GM18951 (cell line): ENCODE measurements at regions not wholly inside any gene's neighbourhood (a gene's known extent, or its start where the extent isn't known, plus 50 kb on each side); places are given as distances from the start of the nearest gene placed in this dataset.
"Not testable (repeated sequence)": the region's sequence is repeated elsewhere in the genome, so short reads cannot be mapped to it uniquely, and the experiment has no call there.

Experiments used
- POLR2A ChIP-seq: IDR thresholded peaks from 4 replicates; pipeline ENCODE4 v1.6.1; 2011; ENCODE audit warnings: mild to moderate bottlenecking; ENCODE audit not compliant: insufficient read length, insufficient read depth; ENCODE audit errors: extremely low read depth
- in situ Hi-C: fragments of 300-500 bp; cut with MboI; formaldehyde crosslinking; loops from one replicate; pipeline ENCODE4 v1.12.0; 2022; ENCODE audit warnings: low sequenced_read_pairs, mixed read lengths, inconsistent platforms; ENCODE audit not compliant: unreplicated experiment

DNA sequence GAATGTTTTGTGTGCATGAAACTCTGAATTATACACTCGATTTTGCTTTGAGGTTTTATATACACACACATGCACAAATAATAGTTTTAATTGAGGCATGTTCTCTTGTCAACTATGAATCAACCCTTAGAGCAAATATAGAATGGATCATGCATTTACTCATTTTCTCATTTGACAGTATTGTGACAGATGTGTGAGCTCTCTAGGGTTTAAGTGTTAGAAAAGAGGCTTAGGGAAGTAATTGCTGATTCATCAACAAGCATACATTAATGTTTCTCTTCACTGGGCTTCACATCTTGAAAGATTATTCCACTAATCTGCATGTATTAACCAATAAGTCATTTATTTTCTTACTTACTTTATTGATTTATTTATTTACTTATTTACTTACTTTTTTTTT, 1356.8 kb upstream of the ACO1 start:
- no peak for TF ChIP-seq POLR2A
- in situ Hi-C loops, result no loop called here

DNA sequence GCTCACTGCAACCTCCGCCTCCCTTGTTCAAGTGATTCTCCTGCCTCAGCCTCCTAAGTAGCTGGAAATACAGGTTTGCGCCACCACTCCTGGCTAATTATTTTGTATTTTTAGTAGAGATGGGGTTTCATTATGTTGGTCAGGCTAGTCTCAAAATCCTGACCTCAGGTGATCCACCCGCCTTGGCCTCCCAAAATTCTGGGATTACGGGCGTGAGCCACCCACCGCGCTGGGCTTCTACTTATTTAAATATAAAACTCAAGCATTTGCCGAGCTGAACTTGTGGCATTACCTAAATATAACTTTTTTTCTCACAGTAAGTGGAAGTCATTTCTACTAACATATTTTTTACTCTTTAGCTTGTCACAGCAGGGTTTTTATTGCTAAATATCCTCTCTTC, 1356.3 kb upstream of the ACO1 start:
- in situ Hi-C loops, result no loop called here
- no peak for TF ChIP-seq POLR2A

DNA sequence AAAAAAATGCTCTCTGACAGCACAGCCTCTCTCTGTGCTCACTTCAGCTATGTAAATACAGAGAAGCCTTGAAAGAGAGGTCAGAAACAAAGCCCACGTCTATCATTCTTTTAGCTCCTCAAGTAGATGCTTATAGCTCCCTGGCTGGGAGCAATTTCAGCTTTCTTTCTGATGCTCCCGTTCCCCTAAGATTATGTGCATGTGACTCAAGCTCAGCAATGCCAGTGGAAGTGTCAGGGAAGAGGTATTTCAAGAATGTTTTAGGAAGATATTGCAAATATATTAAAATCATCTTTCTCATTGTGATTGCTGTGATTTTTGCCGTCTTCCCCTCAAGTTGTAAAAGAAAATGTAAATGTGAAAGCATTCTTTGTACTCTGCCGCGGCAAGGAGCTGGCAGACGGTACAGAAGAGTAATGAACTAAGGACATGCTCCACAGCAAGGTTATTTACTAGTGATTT, 1353.7 kb upstream of the ACO1 start:
- TF ChIP-seq POLR2A, result no peak
- in situ Hi-C loops, result no loop called here

DNA sequence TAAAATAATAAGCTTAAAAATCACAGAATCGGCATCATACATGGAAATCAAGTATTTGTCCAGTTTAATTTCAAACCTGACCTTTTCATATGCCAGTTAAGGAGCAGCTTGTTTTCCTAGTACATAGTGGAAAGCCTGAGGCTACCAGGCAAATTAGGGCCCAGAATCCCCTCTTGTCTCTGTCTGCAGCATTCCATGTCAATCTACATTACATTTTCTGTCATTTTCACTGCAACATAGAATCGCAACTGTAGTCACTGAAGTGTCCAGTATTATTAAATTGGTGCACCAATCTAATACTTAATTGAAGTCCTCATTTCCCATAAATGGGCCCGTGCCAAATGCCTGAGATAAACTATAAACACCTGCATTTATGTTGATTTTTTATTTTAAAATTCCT, 1352.2 kb upstream of the ACO1 start:
- no peak for TF ChIP-seq POLR2A
- in situ Hi-C loops, result no loop called here

DNA sequence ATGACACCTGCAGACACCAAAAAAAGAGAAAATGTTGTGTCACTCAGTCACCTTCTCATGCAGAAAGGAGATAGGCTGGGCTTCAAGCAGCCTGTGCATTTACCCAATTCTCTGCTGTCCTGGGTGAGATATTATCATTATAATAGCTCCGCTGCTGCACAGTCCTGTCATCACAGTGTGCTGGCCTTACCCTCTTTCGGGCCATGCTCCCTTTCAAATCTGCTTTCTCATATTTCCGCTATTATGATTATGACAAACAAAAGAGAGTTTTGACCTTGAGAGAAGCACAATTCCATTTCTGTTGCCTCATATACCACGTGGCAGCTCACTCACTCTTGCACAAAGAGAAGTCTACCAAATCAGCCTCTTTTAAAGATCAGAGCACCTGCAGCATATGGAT, 1350.1 kb upstream of the ACO1 start:
- TF ChIP-seq POLR2A, result no peak
- in situ Hi-C loops, result no loop called here

DNA sequence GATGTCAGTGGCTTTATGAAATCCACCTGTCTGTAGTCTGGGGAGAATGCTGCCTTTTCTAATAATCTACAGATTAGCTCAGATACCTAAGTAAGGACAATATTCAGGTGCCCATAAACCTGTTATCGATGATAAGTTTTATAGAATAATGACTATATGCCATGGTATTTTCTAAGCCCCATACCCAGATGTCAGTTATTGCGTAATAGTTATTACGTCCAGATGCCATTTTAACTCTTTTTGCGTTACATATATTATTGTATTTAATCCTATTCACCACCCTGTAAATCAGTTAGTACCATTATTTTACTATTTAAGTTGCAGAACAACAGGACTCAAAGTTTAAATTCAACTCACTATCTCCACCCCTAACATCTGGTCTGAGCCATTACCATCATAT, 1343.9 kb upstream of the ACO1 start:
- in situ Hi-C loops, result no loop called here

DNA sequence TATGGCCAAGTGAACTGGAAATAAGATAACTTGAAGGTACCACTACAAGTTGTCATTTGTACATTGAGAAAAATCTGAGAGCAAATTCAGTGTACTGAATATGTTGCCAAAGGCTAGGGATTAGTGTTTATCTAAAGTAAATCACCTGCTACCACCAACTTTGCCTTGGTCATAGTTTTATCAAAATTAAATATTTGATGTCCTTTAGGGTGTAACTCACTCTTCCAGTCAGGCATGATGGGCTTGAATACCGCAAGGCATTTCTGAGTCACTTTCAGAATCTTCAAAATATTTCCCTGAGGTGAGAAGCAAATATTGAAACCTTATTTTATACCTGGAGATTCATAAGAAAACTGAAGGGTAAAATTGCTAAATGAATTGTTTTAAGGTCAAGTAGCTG, 1338.6 kb upstream of the ACO1 start:
- no peak for TF ChIP-seq POLR2A
- in situ Hi-C loops, result no loop called here

More for the DNA sequence above, 1343.9 kb upstream of the ACO1 start:
- TF ChIP-seq POLR2A, result no peak

DNA sequence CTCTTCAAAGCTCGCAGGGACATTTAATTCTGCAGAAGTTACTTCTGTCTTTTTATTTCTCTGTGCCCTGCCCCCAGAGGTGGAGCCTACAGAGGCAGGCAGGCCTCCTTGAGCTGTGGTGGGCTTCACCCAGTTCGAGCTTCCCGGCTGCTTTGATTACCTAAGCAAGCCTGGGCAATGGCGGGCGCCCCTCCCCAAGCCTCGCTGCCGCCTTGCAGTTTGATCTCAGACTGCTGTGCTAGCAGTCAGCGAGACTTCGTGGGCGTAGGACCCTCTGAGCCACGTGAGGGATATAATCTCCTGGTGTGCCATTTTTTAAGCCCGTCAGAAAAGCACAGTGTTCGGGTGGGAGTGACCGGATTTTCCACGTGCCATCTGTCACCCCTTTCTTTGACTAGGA, 1322.9 kb upstream of the ACO1 start:
- in situ Hi-C loops, result not testable (repeated sequence)

DNA sequence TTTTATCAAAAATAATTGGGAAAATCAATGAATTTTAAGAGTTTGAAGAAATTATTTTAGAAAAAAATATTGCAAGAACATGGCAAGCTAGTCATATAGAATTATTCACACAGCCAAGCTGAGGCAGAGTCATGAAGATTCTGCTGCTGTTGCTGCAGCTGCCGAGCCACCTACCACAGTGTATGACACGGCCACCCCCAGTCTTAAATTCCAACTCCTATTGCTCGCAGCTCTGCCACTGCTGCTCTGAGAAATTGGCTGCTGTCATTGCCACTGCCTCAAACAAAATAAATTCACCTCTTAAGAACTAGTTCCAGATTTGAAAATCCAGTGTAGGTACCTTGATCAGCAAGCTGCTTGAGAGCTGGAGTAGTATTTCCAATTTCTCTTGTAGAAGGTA, 1318.8 kb upstream of the ACO1 start:
- in situ Hi-C loops, result no loop called here
- TF ChIP-seq POLR2A, result no peak

DNA sequence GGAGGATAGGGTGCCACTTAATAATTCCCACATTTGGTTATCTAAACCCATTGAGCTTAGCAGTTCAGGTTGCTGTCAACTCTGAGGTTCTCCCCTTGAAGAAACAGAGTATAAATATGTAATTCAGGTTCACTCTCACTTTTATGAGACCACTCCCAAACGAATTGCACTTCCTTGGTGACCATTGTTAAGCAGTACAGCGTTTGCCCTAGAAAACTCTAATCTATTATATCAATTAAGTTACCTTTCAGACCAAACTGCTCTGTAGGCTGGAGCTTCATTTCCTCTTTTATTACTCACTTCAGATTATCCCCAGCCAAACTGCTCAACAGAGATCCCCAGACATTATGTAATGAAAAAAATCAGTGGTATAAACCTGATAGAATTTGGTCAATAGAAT, 1317.0 kb upstream of the ACO1 start:
- no peak for TF ChIP-seq POLR2A
- in situ Hi-C loops, result no loop called here

DNA sequence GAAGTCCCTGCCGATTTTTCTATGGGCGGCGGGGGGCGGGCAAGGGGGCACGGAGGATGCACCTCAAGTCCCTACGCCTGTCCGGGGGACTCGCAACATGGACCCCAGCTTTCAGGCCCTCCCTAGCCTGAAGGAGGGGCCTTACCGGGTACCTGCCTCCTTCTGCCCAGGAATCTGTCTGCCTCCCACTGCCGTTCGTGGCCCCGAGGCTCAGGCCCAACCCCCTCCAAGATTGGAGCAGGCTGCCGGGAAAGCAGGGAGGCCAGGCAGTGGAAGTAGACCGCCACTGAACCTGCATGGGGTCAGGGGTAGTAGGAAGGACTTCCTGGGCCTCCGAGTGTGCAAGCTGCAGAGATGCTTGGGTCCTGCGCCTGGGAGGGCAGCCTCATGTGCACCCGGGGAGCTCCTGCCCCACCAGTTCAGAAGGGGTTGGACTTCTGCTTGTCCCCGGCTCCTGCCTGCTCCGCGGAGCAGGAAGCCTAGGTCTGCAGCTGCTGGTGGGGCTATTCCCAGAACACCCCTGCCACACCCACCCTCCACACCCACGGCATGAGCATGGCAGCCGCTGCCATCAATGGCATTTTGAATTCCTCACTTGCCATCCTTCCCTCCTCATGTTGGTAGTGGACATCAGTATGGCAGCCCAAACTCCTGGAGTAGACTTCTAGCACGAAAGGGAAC, 1312.7 kb upstream of the ACO1 start:
- no peak for TF ChIP-seq POLR2A
- in situ Hi-C loops, result no loop called here

DNA sequence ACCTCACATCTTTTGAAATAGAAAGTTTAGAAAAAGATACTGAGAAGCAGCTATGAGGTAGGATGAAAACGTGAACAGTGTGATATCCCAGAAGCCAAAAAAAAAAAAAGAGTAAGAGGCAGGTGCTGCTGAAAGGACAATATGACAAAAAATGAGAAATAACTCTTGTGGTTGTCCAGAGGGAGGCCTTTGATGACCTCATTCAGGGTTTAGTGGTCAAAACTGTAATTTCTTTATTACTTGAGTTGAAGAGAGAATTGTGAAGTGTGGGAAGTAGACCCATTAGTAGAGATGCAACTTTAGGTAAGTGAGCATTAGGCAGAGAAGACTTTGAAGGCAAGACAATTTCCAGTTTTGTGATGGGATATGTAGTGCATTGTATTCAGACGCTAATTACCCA, 1306.3 kb upstream of the ACO1 start:
- TF ChIP-seq POLR2A, result no peak
- in situ Hi-C loops, result no loop called here

DNA sequence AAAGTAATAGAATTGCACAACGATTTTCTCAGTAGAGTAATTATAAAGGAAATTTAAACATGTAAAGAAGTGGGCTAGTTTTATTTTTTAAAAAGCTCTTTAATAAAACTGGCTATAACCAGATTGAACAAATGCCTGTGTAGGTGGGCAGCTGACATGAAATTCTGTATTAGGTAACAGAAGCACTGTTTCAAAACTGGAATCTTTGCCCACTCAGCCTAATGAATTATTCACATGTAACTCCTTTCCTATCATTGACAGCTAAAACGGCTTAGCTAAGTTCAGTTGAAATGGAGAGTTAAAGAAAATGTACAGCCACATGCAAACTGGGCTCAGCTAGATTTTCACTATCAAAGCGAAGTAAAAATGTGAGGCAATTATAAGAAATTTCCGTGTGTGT, 1300.1 kb upstream of the ACO1 start:
- in situ Hi-C loops, result no loop called here
- TF ChIP-seq POLR2A, result no peak

DNA sequence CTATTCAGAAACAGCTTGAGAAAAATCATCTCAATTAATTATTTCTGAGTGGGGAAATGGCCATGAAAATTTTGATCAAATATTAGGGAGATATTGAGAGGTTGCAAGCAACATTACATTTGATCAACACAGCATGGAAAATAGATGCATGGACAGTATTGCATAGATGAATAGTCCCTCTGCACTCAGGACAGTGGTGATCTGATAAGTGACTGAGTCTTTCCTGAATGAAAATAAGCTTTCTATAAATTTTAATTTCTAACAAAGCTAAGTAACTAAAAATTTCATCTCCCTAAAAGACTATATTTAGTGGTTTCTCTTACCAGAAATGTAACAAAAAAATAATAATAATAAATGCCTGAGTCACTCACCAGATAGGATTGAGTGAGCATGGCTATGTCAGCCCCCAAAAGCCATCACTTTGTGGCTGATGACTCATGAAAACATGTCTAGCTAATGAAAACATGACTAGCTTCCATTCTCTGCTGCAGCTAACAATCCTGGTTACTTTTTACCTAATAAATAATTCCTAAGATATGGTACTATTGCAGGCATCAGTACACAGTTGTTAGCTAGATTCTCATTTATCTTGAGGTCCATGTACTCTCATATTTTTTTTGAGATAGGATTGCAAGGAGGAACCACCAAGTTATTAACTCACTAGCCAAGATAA, 1294.8 kb upstream of the ACO1 start:
- in situ Hi-C loops, result no loop called here

DNA sequence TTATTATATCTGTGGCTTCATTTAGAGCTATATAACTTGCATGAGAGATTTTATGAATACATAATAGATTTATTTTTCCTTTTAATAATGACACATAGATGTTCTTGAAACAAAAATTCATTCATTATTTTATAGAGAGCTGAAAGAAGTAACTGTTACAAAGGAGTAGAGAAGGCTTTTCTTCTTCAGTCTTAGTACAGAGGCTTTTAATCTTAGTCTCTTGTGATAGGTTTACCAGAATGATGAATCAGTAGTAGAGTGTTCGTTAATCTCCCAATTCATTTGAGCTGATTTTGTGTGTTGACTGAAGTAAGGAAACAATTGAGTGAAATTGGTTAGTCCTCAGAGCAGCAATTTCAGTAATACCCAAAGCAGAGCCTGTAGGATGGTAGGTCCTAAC, 1284.1 kb upstream of the ACO1 start:
- TF ChIP-seq POLR2A, result no peak
- in situ Hi-C loops, result no loop called here

More for the DNA sequence above, 1294.8 kb upstream of the ACO1 start:
- TF ChIP-seq POLR2A, result no peak

DNA sequence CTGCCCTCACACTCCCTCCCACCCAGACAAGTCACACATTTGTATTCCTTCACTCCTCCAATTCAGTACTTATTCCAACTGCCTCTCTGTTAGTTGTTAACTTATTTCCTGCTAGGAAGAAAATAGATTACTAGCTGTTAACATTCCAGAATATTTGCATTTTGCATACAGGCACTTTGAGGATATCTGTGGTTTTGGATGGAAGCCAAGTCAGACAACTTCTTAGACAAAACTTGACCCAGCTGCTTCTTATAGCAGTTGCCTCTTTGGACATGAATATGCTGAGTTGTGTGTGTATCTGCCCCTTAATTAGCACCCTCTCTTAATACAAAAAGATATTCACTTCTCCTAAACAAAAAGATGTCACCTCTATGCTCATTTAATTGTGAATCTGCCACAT, 1280.6 kb upstream of the ACO1 start:
- TF ChIP-seq POLR2A, result no peak
- in situ Hi-C loops, result no loop called here
